ENCODE measurements at regions not wholly inside any gene's neighbourhood (a gene's known extent, or its start where the extent isn't known, plus 50 kb on each side); places are given as distances from the start of the nearest gene placed in this dataset.

DNA sequence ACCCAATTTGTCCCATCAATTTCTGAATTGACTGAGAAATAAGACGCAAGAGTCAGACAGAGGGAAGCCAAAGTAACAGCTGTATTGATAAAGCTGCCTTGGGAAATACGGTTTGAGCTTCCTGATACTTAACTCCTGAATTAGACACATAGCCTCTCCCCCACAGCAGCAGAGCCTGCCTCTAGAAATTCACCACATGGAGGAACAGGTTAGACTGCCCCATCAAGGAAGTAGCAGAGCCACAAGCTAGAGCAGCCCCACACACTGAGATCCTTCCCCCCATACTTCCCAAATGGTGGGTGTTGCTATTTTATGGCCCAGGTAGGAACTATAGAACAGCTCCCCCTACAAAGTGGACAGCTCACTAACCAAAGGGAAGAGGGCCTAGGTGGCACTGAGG lies 220.0 kb downstream of the SMAD2 start:
- TF ChIP-seq SIN3A (IDR thresholded peaks at IDR 0.05; ENCODE audit: borderline replicate concordance, insufficient read depth, low read length) (no peak), FOXP2 (optimal IDR thresholded peaks at IDR 0.05; ENCODE audit: borderline replicate concordance, extremely low read depth, extremely low read length, insufficient read depth) (no peak), TAF1 (IDR thresholded peaks at IDR 0.05; ENCODE audit: borderline replicate concordance, insufficient read depth, low read length) (no peak), POLR2AphosphoS5 (IDR thresholded peaks at IDR 0.05; ENCODE audit: low read depth, low read length) (no peak)
- TF ChIP-seq, protein P1, sequence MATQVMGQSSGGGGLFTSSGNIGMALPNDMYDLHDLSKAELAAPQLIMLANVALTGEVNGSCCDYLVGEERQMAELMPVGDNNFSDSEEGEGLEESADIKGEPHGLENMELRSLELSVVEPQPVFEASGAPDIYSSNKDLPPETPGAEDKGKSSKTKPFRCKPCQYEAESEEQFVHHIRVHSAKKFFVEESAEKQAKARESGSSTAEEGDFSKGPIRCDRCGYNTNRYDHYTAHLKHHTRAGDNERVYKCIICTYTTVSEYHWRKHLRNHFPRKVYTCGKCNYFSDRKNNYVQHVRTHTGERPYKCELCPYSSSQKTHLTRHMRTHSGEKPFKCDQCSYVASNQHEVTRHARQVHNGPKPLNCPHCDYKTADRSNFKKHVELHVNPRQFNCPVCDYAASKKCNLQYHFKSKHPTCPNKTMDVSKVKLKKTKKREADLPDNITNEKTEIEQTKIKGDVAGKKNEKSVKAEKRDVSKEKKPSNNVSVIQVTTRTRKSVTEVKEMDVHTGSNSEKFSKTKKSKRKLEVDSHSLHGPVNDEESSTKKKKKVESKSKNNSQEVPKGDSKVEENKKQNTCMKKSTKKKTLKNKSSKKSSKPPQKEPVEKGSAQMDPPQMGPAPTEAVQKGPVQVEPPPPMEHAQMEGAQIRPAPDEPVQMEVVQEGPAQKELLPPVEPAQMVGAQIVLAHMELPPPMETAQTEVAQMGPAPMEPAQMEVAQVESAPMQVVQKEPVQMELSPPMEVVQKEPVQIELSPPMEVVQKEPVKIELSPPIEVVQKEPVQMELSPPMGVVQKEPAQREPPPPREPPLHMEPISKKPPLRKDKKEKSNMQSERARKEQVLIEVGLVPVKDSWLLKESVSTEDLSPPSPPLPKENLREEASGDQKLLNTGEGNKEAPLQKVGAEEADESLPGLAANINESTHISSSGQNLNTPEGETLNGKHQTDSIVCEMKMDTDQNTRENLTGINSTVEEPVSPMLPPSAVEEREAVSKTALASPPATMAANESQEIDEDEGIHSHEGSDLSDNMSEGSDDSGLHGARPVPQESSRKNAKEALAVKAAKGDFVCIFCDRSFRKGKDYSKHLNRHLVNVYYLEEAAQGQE (IDR thresholded peaks at IDR 0.05; ENCODE audit: insufficient read depth in 1 of 2, low read depth in 2 of 2, low read length in 2 of 2), result no peak

DNA sequence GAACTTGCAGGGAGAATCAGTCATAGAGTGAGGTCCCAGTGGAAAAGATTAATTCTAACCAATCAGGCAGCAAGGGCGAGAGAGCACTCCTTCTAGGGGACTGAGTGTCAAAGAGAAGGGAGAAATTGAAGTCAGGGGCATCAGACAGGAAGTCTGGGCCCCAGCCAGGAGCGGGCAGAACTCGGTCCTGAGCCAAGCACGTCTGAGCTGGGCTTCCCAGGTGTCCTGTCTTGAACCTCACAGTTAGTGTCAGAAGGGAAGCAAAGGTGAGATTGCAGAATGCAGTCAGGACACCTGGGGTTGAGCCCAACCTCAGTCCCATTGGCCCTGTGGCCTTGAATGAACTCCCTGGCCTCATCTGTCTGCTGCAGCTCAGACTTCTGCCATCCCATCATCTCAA lies 220.9 kb downstream of the SMAD2 start:
- TF ChIP-seq TAF1 (IDR thresholded peaks at IDR 0.05; ENCODE audit: borderline replicate concordance, insufficient read depth, low read length) (no peak), POLR2AphosphoS5 (IDR thresholded peaks at IDR 0.05; ENCODE audit: low read depth, low read length) (no peak), FOXP2 (optimal IDR thresholded peaks at IDR 0.05; ENCODE audit: borderline replicate concordance, extremely low read depth, extremely low read length, insufficient read depth) (no peak), SIN3A (IDR thresholded peaks at IDR 0.05; ENCODE audit: borderline replicate concordance, insufficient read depth, low read length) (no peak)
- TF ChIP-seq, protein P1 (IDR thresholded peaks at IDR 0.05; ENCODE audit: insufficient read depth in 1 of 2, low read depth in 2 of 2, low read length in 2 of 2), result no peak

DNA sequence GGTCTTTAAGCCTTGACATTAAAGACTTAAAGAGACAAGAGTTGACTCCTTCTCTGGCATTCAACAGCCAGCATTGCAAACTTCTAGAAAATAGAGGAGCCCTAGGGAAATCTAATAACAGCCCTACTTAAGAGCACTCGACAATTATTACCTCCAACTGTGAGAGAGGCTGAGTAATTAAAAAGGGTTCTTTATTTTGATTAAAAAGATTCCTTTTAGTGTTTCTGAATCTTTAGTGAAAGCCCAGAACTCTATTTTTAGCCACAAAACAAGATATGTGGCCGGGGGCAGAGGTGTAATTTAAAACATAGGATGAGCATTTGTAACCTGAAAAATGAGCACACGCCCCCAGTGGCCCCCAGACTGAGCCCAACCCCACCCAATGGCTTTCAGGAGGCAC lies 222.3 kb downstream of the SMAD2 start:
- no peak for TF ChIP-seq SIN3A (IDR thresholded peaks at IDR 0.05; ENCODE audit: borderline replicate concordance, insufficient read depth, low read length)
- no peak for TF ChIP-seq POLR2AphosphoS5 (IDR thresholded peaks at IDR 0.05; ENCODE audit: low read depth, low read length)
- TF ChIP-seq TAF1 (IDR thresholded peaks at IDR 0.05; ENCODE audit: borderline replicate concordance, insufficient read depth, low read length), result no peak
- TF ChIP-seq, protein P1 (IDR thresholded peaks at IDR 0.05; ENCODE audit: insufficient read depth in 1 of 2, low read depth in 2 of 2, low read length in 2 of 2), result no peak
- no peak for TF ChIP-seq FOXP2 (optimal IDR thresholded peaks at IDR 0.05; ENCODE audit: borderline replicate concordance, extremely low read depth, extremely low read length, insufficient read depth)

DNA sequence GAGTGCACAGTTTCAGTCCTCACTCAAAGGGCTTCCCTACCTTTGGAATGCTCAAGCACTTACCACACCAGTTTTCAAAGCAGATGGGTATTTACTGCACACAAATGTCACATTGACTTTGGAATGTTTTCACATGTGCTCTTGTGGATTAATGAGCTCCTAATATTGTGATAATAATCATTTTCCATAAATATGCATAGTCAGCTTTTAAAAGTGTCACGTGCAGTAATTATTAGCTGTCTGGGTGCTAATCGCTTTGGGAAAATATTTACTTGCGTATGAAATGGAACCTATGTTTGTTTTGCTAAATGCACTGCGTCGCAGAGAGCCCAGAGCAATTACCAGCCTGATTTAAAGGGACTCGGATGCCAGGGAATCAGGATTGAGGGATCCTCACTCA lies 229.3 kb downstream of the SMAD2 start:
- TF ChIP-seq POLR2AphosphoS5 (IDR thresholded peaks at IDR 0.05; ENCODE audit: low read depth, low read length) (no peak), SIN3A (IDR thresholded peaks at IDR 0.05; ENCODE audit: borderline replicate concordance, insufficient read depth, low read length) (no peak), FOXP2 (optimal IDR thresholded peaks at IDR 0.05; ENCODE audit: borderline replicate concordance, extremely low read depth, extremely low read length, insufficient read depth) (no peak), TAF1 (IDR thresholded peaks at IDR 0.05; ENCODE audit: borderline replicate concordance, insufficient read depth, low read length) (no peak)
- TF ChIP-seq, protein P1 (IDR thresholded peaks at IDR 0.05; ENCODE audit: insufficient read depth in 1 of 2, low read depth in 2 of 2, low read length in 2 of 2), result no peak

- TF ChIP-seq SIN3A (IDR thresholded peaks at IDR 0.05; ENCODE audit: borderline replicate concordance, insufficient read depth, low read length) (no peak), TAF1 (IDR thresholded peaks at IDR 0.05; ENCODE audit: borderline replicate concordance, insufficient read depth, low read length) (no peak), FOXP2 (optimal IDR thresholded peaks at IDR 0.05; ENCODE audit: borderline replicate concordance, extremely low read depth, extremely low read length, insufficient read depth) (no peak), POLR2AphosphoS5 (IDR thresholded peaks at IDR 0.05; ENCODE audit: low read depth, low read length) (no peak)
Measured at GRCh38 chr18:47696870-47697269, 233.6 kb downstream of the SMAD2 start.

Data from PFSK-1 (cell line).